ENCODE measurements at regions not wholly inside any gene's neighbourhood (a gene's known extent, or its start where the extent isn't known, plus 50 kb on each side); places are given as distances from the start of the nearest gene placed in this dataset.

- no peak for DNase-seq
- no peaks in the 10 kb centered on the region for H3K79me2 ChIP-seq (ENCODE audit: low read depth)
- intact Hi-C loops (cut with micrococcal nuclease; ENCODE audit: unreplicated experiment), result no loop called here
- no peaks in the 10 kb centered on the region for H3K36me3 ChIP-seq (ENCODE audit: low read depth)
- no peak overlapping the region for H3K4me2 ChIP-seq
- H3K27ac ChIP-seq, result no peak overlapping the region
- no TSS peak for BruUV-seq (replicated peaks)
- H3K4me1 ChIP-seq (replicated peaks; ENCODE audit: insufficient read depth), result no peaks in the 10 kb centered on the region
- ChIA-PET CTCF (no interaction called here), POLR2A (ENCODE audit: unreplicated experiment) (no interaction called here)
- no peak for TF ChIP-seq CTCF (conservative IDR thresholded peaks at IDR 0.05)
- TF ChIP-seq EZH2 (IDR thresholded peaks at IDR 0.05; ENCODE audit: low read depth), result no peak
- no peaks in the 10 kb centered on the region for H3K9me2 ChIP-seq (ENCODE audit: insufficient read depth)
- no peak overlapping the region for H3K4me3 ChIP-seq
- H4K20me1 ChIP-seq (ENCODE audit: insufficient read depth), result no peaks in the 10 kb centered on the region
- no peaks in the 10 kb centered on the region for H3F3A ChIP-seq (ENCODE audit: insufficient read depth, low read depth)
- H2AFZ ChIP-seq, result no peak overlapping the region
- peaks cover 45% of the 10 kb centered on the region for H3K27me3 ChIP-seq (ENCODE audit: insufficient read depth, low read depth)
- H3K9me3 ChIP-seq (ENCODE audit: insufficient read depth, low read depth), result no peaks in the 10 kb centered on the region
These were observed 88.1 kb downstream of the CMPK2 start for GRCh38 chr2:6777626-6778025.

- Histone ChIP-seq H3K4me3 (no peak overlapping the region), H2AFZ (no peak overlapping the region), H3K4me2 (no peak overlapping the region), H3K27me3 (ENCODE audit: insufficient read depth, low read depth) (peaks cover 34% of the 10 kb centered on the region), H3K79me2 (ENCODE audit: low read depth) (no peaks in the 10 kb centered on the region), H3F3A (ENCODE audit: insufficient read depth, low read depth) (no peaks in the 10 kb centered on the region), H3K27ac (no peak overlapping the region), H3K9me2 (ENCODE audit: insufficient read depth) (no peaks in the 10 kb centered on the region; the same call in 1 of the 2 replicates), H3K9me3 (ENCODE audit: insufficient read depth, low read depth) (no peaks in the 10 kb centered on the region), H3K36me3 (ENCODE audit: low read depth) (no peaks in the 10 kb centered on the region), H3K4me1 (replicated peaks; ENCODE audit: insufficient read depth) (no peaks in the 10 kb centered on the region), H4K20me1 (ENCODE audit: insufficient read depth) (no peaks in the 10 kb centered on the region)
- TF ChIP-seq CTCF (conservative IDR thresholded peaks at IDR 0.05), result no peak
- TF ChIP-seq EZH2 (IDR thresholded peaks at IDR 0.05; ENCODE audit: low read depth), result no peak
- no TSS peak for BruUV-seq (replicated peaks)
- intact Hi-C loops (cut with micrococcal nuclease; ENCODE audit: unreplicated experiment), result no loop called here
- POLR2A ChIA-PET (ENCODE audit: unreplicated experiment), result no interaction called here
- CTCF ChIA-PET, result no interaction called here
- DNase-seq, result no peak
These were observed 84.9 kb downstream of the CMPK2 start for GRCh38 chr2:6780765-6781274.

GRCh38 chr2:6782517-6783237 lies 83.0 kb downstream of the CMPK2 start:
- POLR2A ChIA-PET (ENCODE audit: unreplicated experiment), result no interaction called here

More at GRCh38 chr2:6782517-6783237, 83.0 kb downstream of the CMPK2 start:
- Histone ChIP-seq H3K79me2 (ENCODE audit: low read depth) (no peaks in the 10 kb centered on the region), H2AFZ (no peak overlapping the region), H3F3A (ENCODE audit: insufficient read depth, low read depth) (no peaks in the 10 kb centered on the region), H3K9me3 (ENCODE audit: insufficient read depth, low read depth) (no peaks in the 10 kb centered on the region), H3K4me3 (no peak overlapping the region), H3K4me1 (replicated peaks; ENCODE audit: insufficient read depth) (no peaks in the 10 kb centered on the region), H4K20me1 (ENCODE audit: insufficient read depth) (no peaks in the 10 kb centered on the region), H3K27ac (no peak overlapping the region), H3K36me3 (ENCODE audit: low read depth) (no peaks in the 10 kb centered on the region), H3K4me2 (no peak overlapping the region), H3K9me2 (ENCODE audit: insufficient read depth) (no peaks in the 10 kb centered on the region; the same call in 1 of the 2 replicates), H3K27me3 (ENCODE audit: insufficient read depth, low read depth) (peaks cover 34% of the 10 kb centered on the region)
- CTCF ChIA-PET, result no interaction called here
- BruUV-seq (replicated peaks), result no TSS peak
- intact Hi-C loops (cut with micrococcal nuclease; ENCODE audit: unreplicated experiment), result no loop called here
- TF ChIP-seq EZH2 (IDR thresholded peaks at IDR 0.05; ENCODE audit: low read depth) (no peak), CTCF (conservative IDR thresholded peaks at IDR 0.05) (no peak)
- DNase-seq, result no peak

Measured in PC-9 (cell line).